Tongue (tissue), 1 donor: ENCODE measurements at regions not wholly inside any gene's neighbourhood (a gene's known extent, or its start where the extent isn't known, plus 50 kb on each side); places are given as distances from the start of the nearest gene placed in this dataset.
"Not testable (repeated sequence)": the region's sequence is repeated elsewhere in the genome, so short reads cannot be mapped to it uniquely, and the experiment has no call there.

Source experiments
- DNase-seq: peaks from one replicate; pipeline ENCODE4 v3.0.0-alpha.2; 2015

DNA sequence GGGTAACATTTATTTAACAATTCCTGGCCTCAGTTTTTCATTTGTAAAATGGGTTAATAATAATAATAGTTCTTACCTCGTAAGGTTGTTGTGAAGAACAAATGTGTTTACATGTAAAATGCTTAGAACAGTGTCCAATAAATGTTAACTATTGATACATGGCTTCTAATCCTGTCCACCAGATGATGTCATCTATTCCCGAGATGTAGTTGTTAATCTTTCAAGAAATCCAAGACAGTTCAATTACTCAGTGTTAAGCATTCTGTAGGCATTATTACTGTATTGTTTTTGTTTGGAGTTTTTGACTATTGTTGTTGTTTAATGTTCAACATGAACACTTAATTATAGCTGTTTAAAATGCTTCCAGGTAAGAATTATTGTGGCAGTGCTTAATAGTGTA lies 131.0 kb upstream of the FNDC3A start:
- DNase-seq: no peak

DNA sequence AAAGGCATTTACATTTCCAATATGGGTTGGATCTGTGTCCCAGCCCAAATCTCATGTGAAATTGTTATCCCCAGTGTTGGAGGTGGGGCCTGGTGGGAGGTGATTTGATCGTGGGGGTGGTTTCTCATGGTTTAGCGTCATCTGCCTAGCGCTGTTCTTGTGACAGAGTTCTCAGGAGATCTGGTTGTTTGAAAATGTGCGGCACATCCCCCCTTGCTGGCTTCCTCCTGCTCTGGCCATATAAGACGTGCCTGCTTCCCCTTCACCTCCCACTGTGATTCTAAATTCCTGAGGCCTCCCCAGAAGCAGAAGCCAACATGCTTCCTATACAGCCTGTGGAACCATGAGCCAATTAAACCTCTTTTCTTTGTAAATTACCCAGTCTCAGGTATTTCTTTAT lies 126.2 kb upstream of the FNDC3A start:
- no peak for DNase-seq

DNA sequence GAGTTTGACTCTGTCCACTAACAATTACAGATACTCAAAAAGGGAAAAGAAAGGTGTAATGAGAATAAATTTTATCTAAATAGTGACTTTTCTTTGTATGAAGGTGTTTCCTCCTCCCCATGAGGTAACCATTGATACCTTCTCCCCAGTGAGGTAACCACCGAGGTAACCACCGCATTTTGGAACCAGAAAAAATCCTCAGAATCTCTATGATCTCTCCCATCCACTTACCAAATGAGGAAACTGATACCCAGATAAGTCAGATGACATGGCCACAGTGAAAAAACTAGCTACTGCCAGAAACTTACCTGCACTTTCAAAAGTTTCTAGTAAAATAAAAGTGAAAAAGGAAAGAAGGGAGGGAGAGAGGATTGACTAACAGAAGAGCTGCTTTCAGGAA lies 124.0 kb upstream of the FNDC3A start:
- no peak for DNase-seq

DNA sequence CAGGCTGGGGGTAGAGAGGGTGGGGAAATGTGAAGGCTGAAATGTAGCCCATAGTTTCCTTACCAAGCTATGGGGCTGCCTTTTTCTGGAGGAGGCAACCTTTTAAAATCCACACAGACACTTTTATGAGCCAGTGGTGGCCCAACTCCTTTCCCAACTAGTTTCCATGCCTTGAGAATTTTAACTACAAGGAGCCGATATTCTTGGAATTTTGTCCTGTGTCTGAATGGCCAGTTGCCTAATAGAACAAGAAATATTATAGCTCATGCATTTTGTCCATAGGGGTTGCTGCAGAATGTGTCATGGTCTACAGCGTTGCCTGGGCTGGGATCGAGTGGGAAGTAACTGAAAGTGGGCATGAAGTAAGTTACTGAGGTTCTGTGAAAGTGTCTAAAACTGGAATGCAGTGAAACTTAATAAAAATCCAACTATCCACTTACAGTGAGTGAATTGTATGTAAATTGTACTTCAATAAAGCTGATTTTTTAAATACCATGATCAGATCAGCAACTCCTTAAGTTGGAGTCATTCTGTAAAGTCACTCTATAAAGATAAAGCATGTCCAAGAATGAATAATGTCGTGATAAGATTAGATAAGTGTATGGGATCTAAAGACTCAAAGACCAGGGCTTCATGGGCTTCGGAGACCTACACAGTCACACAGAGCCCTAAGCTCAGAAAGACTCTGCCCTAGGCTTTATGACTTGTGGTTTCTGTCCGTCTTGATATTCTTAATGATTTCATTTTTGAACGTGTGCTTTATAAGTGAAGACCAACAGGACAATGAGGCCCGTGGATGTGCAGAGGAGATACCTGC lies 122.6 kb upstream of the FNDC3A start:
- no peak for DNase-seq

DNA sequence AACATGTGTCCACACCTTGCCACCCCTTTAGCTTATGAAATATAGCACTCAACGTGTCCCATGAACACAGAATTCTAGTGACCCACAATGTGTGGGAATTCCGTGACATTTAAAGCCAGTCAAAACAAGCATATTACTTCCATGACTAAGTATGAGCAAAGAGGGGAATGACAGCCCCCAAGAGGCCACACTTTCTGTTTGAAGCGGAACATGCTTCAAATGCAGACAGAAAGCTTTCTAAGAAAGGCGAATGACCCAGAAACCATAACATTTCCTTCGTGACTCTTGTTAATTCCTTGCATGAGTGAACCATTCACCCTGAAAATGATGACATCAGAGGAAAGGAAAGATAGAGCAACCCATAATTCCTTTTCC lies 122.0 kb upstream of the FNDC3A start:
- DNase-seq: no peak

DNA sequence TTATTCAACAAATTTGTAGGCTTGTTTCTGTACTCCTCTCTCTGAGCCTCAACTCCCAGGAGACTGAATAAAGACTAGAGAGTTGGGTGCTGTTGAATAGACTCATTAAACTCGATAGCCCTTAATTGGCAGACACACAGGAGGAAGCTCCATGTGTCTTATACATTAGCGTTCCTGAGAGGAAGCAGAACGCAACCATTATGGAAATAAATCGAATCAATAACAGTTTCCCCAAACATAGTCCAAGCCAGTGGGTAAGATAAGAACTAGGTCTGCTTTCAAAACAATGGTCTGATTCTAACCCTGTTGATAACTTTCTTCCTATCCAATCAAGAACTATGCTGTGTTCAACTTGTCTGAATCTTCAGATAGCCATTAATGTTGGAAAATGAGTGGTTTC lies 118.1 kb upstream of the FNDC3A start:
- no peak for DNase-seq

DNA sequence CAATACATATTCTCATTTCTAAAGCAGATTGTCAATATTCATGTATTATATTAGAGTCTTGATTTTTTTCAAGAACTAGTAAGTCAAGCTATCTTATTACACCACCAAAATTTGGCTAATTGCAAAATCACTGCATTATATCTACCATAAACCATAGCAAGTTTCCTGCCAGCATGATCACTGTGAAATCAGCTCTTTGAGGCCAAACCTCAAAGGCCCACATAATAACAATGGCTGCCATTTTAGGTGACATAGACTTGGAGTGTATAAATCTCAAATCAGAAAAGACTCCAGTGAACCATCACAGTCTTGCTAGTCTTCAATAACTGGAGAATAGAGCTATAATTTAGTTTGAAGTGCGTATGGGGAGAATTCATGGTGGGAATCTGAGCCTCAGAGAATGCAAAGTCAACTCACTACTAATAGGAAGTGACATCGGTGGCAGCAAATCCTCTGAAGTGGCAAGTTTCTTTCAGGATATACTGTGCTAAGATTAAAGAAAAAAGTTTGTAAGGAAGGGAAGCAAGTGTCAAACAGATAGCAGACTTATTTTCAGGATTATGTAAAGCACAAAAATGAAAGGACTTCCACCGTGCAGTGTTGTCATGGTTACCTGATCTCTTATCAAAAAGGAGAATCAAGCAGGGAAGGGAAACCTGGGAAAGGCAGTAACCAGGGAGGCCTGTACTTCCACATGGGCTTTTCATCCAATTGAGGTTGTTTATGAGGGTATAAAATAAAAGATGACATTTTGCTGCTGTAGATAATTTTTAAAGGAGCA lies 117.4 kb upstream of the FNDC3A start:
- DNase-seq: no peak

DNA sequence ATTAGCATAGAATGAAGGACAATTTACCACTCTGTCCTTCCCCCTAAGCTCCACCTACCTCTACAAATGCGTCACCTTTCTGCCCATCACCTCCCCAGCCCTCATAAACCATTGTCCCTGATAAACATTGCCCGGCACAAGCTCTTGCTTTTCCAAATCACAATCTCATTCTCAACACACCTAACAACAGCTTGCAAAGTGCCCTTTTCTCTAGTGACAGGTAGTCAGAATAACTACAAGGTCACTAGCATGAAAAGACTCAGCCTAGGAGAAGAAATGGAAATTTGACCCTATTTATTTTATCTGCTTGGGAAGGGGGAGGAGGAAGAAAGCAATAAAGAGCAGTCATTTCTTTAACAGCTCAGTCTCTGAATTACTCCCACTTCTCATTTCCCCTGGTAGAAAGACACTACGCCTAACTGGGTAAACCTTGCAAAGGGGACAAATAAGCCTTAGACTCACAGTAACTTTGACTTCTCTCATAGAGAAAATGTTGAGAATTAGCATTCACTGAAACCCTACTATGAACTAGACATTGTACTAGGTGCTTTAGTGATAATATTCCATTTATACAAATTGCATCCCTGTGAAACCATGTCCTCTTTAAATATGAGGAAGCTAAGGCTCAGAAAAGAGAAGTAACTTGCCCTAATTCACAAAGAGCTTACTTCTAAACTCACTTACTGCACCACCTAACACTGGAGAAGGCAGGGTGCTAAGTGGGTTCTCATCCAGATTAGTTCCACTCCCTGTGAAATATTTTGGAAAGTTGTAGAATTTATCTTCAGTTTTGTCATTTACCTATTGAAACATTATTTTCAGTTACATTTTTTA lies 116.2 kb upstream of the FNDC3A start:
- DNase-seq: no peak

DNA sequence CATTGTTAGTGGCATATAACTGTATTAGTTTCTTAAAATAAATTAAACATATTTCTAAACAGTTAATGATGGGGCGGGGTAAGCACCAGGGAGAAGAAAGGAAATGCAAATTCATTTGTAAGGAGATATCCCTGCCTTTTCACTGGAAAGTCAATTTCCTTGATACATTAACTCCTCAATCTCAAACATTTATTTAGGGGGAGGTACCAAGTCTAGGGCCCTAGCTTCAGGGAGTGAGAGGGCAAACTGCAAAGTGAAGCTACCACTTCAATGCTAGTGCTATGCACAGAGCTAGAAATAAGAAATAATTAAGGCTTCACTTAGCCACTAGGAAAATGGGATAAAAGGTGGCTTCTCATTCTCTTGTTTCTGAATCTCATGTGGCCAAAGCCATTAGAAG lies 115.3 kb upstream of the FNDC3A start:
- no peak for DNase-seq

DNA sequence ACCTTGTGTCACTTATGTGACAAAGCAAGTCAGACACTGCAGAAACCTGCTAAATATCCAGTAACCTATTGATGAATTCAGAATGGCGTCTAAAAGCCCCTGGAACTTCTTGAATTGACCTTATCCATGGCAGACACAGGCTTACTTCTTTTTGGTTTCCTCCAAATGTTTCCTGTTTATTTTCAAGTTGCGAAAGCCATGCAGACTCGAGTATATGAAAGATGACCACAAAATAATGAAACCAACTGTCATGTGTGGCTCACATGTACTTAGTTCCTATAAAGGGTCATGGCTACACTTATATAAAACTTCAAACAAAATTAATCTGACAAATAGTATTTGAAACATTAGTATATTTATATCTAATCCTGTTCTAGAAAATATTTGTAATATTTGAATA lies 113.1 kb upstream of the FNDC3A start:
- DNase-seq: no peak

DNA sequence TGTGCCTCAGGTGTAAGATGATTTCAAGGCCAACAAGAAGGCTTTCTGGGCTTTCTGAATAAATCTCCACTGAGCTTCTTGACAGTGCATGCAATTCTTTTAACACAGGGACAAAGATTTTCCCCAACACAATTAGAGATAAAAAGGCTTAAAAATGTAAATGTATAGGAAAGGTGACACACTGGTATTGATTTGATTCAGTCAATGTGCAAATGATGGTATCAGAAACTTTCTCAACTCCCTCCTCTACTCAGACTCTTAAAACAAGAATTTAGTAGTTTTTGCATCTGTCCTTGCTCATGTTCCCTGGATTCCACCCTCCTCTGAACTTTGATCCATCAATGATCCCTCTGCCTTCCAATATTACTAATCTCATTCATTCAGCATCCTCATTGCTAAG lies 111.6 kb upstream of the FNDC3A start:
- no peak for DNase-seq

DNA sequence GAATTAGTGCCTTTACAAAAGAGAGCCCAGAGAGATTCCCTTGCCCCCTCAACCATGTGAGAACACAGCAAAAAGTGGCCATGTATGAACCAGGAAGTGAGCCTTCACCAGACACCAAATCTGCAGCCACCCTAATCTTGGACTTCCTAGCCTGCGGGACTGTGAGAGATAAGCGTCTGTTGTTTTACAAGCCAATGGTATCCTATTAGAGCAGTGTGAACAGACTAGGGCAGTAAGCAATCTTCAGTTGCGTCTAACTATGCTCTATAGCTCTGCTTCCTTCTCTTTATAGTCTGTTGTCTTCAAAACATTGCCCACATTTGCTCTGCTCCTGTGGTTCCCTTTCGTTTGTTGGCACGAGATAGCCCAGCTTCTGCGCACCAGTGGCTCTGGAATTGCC lies 109.5 kb upstream of the FNDC3A start:
- DNase-seq: no peak

DNA sequence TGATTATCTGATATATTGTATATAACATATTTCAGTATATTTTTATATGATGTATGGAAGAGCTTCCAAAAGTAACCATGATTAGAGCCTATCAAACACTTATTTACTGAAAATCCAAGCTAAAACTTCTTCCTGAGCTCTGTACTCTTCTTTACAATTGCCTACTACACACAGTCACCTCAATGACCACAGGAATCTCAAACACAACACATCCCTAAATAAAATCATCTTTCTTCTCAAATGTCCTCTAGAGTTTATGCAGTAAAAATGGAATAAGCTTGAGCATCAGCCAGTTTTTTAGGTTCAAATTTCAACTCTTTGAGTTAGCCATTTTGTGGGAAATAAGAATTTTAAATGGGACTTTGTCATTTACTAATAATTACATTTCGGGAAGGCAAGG lies 102.6 kb upstream of the FNDC3A start:
- no peak for DNase-seq

DNA sequence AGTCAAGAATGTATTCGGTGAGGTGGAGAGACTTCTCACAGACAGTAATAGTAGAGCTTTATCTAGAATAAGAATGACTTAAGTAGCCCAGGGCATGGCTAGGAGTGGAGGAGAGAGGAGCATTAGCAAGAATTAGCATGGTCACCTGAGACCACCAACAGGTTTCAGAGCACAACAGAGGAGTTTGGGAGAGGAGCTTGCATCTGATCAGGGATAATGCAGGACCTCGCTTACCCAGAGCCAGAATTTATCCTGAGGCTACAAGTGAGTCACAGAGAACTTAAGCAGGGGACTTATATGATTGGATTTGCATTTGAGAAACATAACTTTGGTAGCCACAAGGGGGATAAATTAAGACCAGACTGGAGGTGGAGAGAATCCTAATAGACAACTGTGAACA lies 102.1 kb upstream of the FNDC3A start:
- DNase-seq: no peak

DNA sequence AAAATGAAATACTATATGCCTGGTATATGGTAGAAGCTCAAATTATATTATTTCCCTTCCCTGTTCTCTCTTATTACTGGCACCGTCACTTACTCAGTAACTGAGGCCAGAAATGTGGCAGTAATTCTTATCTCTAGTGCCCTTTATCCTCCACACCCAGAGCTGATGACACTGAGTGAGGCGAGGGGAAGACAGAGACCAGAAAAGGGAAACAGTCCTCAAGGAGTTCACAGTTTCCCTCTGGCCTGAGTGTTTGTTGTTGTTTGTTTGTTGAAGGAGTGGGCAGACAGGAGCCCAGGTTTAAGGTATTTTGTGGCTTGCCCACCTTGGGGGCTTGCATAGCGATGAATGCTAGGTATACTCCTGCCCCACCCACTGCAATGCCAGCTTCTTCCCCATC lies 101.5 kb upstream of the FNDC3A start:
- no peak for DNase-seq

DNA sequence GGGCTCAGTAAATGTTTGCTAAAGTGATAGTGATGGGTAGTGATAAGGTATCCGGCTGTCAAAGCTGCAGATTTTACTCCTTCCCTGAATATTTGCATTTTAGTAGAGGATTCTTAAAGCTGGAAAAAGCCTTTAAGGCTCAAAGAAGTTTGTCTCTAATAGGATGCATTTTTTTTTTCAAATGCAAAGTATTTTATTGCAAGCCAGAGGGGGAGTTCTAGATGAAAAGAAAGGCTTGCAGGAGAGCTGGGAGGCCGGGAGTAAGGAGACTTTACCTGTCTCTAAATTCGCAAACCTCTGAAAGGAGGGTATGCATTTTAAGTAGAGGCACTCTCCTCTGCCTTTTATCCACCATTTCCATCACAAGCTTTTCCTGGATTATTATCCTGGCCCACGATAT lies 100.7 kb upstream of the FNDC3A start:
- no peak for DNase-seq

DNA sequence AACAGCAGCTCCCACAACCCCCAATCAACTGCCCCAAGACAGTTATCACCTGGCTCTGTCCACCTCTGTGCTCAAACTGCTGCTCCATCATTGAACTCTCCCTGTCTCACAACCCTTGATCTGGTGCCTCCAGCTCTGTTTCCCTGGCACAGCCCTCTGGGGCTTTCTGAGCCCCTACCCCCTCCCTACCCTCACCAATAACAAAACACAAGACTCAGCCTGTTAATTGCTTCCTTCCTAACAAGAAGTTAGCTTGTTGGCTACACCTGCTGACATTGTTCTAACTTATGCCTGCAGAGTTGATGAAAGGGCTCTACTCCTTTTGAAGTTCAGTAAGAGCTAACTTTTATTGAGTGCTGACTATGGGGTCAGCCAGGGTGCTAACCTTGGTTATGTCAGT lies 99.4 kb upstream of the FNDC3A start:
- DNase-seq: no peak

DNA sequence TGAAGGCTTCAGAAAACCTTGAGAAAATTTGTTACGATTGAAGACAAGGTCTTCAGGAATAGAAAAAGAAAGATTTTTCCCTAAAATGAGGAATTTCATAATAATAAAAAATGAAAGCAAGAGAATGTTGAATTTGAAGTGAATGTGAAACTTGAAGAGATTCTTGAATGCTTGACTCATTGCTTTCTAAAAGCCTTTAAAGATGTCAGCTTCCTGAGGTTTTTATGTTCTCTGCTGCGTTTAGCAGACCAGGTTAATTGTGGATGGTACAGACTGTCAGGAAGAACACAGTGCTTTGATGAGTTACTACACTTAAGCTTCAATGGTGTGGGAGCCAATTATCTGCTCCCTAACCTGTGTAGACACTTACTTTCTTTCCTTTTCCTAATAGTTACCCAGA lies 96.3 kb upstream of the FNDC3A start:
- DNase-seq: no peak

DNA sequence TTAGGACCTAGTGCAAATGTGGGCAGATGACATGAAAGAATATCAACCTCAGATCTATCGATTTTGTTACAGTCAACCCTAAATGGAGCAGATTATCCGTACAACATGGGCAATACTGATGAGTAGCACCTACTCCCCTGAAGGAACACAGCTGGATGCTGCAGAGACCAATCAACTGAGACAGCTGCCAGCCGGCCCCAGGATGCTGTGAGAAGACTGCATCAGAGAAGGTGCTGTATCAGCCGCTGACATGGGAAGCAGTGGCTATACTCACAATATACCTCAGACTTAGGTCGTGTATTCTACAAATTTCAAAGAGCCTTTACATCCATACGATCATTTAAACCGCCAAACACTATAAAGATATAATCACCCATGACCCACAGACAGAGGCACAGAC lies 95.9 kb upstream of the FNDC3A start:
- DNase-seq: no peak

DNA sequence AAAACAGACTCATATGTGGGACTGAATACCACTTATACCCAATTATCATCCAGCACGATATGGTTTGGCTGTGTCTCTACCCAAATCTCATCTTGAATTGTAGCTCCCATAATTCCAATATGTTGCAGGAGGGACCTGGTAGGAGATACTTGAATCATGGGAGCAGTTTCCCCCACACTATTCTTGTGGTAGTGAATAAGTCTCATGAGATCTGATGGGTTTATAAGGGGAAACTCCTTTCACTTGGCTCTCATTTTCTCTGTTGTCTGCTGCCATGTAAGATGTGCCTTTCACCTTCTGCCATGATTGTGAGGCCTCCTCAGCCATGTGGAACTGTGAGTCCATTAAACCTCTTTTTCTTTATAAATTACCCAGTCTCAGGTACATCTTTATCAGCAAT lies 91.9 kb upstream of the FNDC3A start:
- not testable (repeated sequence) for DNase-seq

DNA sequence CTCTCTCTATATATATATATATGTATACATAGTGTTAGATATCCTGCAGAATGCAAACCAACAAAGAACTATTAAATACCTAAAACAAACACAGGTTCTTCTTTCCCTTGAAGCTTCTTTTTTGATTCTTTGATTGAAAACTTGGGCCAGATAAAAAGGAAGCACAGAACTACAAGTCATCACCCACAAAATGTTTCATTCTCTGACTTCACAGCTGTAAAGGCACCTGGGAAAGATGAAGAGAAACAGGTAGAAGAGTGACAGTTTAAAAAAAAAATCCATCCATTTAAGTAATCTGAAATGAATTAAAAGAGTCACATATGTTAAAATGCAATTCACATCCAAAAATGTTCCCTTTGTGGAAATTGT lies 90.7 kb upstream of the FNDC3A start:
- DNase-seq: peak; percentile 9

DNA sequence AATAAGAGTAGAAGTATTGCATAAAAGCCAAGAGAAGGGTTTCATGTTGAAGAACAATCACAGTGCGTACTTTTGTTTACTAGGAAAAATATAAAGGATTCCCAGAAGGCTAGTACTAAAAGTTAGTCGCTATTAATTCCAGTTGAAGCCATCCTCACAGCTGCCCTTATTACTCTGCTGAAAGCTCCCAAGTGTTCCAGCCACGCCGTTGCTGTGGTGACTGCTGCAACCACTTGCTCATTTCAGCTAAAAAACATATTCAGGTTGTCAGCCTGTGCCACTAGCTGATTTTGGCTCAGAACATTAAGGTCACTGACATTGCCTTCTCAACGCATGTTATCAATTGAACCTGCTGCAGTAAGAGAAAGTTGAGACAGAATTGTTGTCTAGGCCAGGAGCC lies 87.1 kb upstream of the FNDC3A start:
- DNase-seq: no peak

DNA sequence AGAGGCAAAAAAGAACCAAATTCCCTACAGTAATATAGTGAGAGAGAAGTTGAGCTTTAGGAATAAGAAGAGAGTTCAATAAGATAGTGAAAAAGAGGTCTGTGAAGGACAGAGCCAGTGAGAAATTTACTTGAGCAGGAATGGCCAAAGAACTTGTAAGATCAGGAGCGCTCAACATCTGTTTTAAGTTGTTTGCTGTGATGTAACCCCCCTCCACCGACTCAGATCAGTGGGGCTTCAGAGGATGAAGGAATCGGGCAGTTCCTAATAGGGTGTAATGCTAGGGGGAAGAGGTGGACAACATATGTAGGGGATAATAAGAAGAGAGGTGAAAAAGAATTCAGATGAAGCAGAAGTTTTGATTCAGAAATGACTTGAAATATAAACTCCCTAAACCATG lies 85.3 kb upstream of the FNDC3A start:
- no peak for DNase-seq
